K562 (cell line): ENCODE measurements at regions not wholly inside any gene's neighbourhood (a gene's known extent, or its start where the extent isn't known, plus 50 kb on each side); places are given as distances from the start of the nearest gene placed in this dataset.

Experiments
- ATAC-seq: fragments of 200-7000 bp; cut with Tn5 transposase; 3 replicates; pipeline ENCODE4 v1.9.1; 2020; ENCODE audit warnings: moderate library complexity
- BruUV-seq: library from RNA; stranded (reverse); fragments of 400-500 nt; replicated peaks from 2 replicates; lab custom pipeline; 2021; lab: Mats Ljungman, UMichigan
- CTCF ChIA-PET: fragments of 300-600 bp; formaldehyde crosslinking; extraction: SDS; loops from one replicate; lab custom pipeline; 2021; ENCODE audit warnings: low intra/inter-chr PET ratio; lab: Yijun Ruan, JAX
- POLR2A ChIA-PET: fragments of 300-600, 350-650 bp; sonication (Branson Sonifier 250); formaldehyde crosslinking; extraction: SDS; loops from one replicate; lab custom pipeline; 2021; ENCODE audit warnings: antibody characterized with exemption, inconsistent platforms; lab: Yijun Ruan, JAX
- DNase-seq, 4 experiments: peaks; one replicate each; pipeline versions ENCODE4 v3.0.0 to v3.0.0-alpha.2; 2011 to 2018; ENCODE audit warnings: low spot score in 3 of 4, mixed read lengths in 3 of 4; ENCODE audit errors: extremely low read depth in 1 of 4
- FAIRE-seq: peaks from 2 replicates; lab custom pipeline; 2011; peaks lifted over from hg19 to GRCh38; lab: Jason Lieb, UNC
- H2AFZ ChIP-seq: 2 replicates; pipeline ENCODE4 v1.6.0; 2011; ENCODE audit warnings: low read depth, low read length, control low read depth, inconsistent platforms
- H3K27ac ChIP-seq: fragments of 200-600 bp; 3 replicates; pipeline ENCODE4 v1.8.0; 2011; ENCODE audit warnings: low read depth, mild to moderate bottlenecking, control low read depth, inconsistent platforms, low read length, moderate library complexity, mixed read lengths; ENCODE audit errors: extremely low read depth
- H3K27me3 ChIP-seq, 2 experiments: fragments of 300-600 bp in 1 of 2; 2 replicates in 1 of 2; 3 replicates in 1 of 2; pipeline versions ENCODE4 v1.6.0 to v1.8.0; 2011; ENCODE audit warnings: inconsistent platforms in 2 of 2, low read length in 2 of 2, mild to moderate bottlenecking in 1 of 2, mixed read lengths in 1 of 2, moderate library complexity in 1 of 2; ENCODE audit not compliant: control insufficient read depth in 2 of 2, insufficient read depth in 2 of 2
- H3K36me3 ChIP-seq: fragments of 300-600 bp; 3 replicates; pipeline ENCODE4 v1.8.0; 2011; ENCODE audit warnings: mild to moderate bottlenecking, low read length, inconsistent platforms; ENCODE audit not compliant: control insufficient read depth, insufficient read depth
- H3K4me1 ChIP-seq, 2 experiments: fragments of 200-600 bp in 1 of 2; replicated peaks in 1 of 2; 2 replicates in 1 of 2; 3 replicates in 1 of 2; pipeline versions ENCODE4 v1.5.1 to v1.8.0; 2011; ENCODE audit warnings: inconsistent platforms in 2 of 2, low read length in 2 of 2, mild to moderate bottlenecking in 1 of 2, mixed read lengths in 1 of 2, moderate library complexity in 1 of 2; ENCODE audit not compliant: control insufficient read depth in 2 of 2, insufficient read depth in 2 of 2
- H3K4me2 ChIP-seq: 2 replicates; pipeline ENCODE4 v1.6.1; 2011; ENCODE audit warnings: low read length, control low read depth, inconsistent platforms, mixed read lengths; ENCODE audit not compliant: insufficient read depth
- H3K4me3 ChIP-seq: fragments of 200-600 bp; sonication (generic), shearing (Covaris generic); 2 replicates; pipeline ENCODE4 v1.5.1; 2016; ENCODE audit warnings: control low read depth, inconsistent platforms
- H3K79me2 ChIP-seq: fragments of 200-600 bp; 3 replicates; pipeline ENCODE4 v1.8.0; 2011; ENCODE audit warnings: low read length, inconsistent platforms; ENCODE audit not compliant: control insufficient read depth, insufficient read depth
- H3K9ac ChIP-seq, 2 experiments: 2 replicates each; pipeline versions ENCODE4 v1.6.0 to v1.6.1; 2011; ENCODE audit warnings: low read depth in 2 of 2, low read length in 2 of 2, control low read depth in 1 of 2, inconsistent platforms in 1 of 2, mild to moderate bottlenecking in 1 of 2, mixed read lengths in 1 of 2; ENCODE audit not compliant: insufficient read depth in 1 of 2
- H3K9me1 ChIP-seq: one replicate; pipeline ENCODE4 v1.6.0; 2011; ENCODE audit warnings: inconsistent platforms, mild to moderate bottlenecking, low read length, moderate library complexity; ENCODE audit not compliant: control insufficient read depth, insufficient read depth
- H3K9me3 ChIP-seq: replicated peaks from 2 replicates; pipeline ENCODE4 v1.5.1; 2011; ENCODE audit warnings: low read depth, low read length, inconsistent platforms; ENCODE audit not compliant: control insufficient read depth, insufficient read depth
- H4K20me1 ChIP-seq: replicated peaks from 2 replicates; pipeline ENCODE4 v1.6.1; 2011; ENCODE audit warnings: low read length, inconsistent platforms, mixed read lengths; ENCODE audit not compliant: control insufficient read depth, insufficient read depth
- BRCA1 ChIP-seq, 2 experiments: fragments of 450-650 bp in 1 of 2; sonication (generic) in 1 of 2; formaldehyde crosslinking in 1 of 2; IDR thresholded peaks; 2 replicates each; pipeline versions ENCODE4 v1.5.0 to v1.6.1; 2017 to 2020; ENCODE audit warnings: mild to moderate bottlenecking in 1 of 2, missing genetic modification reagents in 1 of 2
- CEBPZ ChIP-seq: fragments of 150-350 bp; IDR thresholded peaks from 2 replicates; pipeline ENCODE4 v1.6.1; 2014; ENCODE audit warnings: low read depth, mild to moderate bottlenecking, low read length, borderline replicate concordance
- CSDE1 ChIP-seq, 2 experiments: fragments of 450-650 bp; IDR thresholded peaks; 2 replicates each; pipeline ENCODE4 v1.6.1; 2016; ENCODE audit warnings: mild to moderate bottlenecking in 1 of 2
- KDM2B ChIP-seq: fragments of 250-450 bp; sonication (Bioruptor Pico); IDR thresholded peaks from 2 replicates; pipeline ENCODE4 v1.8.0; 2021; ENCODE audit warnings: mild to moderate bottlenecking, moderate library complexity
- MYNN ChIP-seq, 2 experiments: sonication (generic); formaldehyde crosslinking in 1 of 2; IDR thresholded peaks; 2 replicates each; pipeline versions ENCODE4 v1.5.0 to v1.6.1; 2016 to 2020; ENCODE audit warnings: antibody characterized with exemption in 1 of 2, missing genetic modification reagents in 1 of 2
- PHB ChIP-seq: fragments of 250-450 bp; sonication (Bioruptor Pico); IDR thresholded peaks from 2 replicates; pipeline ENCODE4 v1.5.0; 2021
- SUPT5H ChIP-seq: fragments of 450-650 bp; IDR thresholded peaks from 2 replicates; pipeline ENCODE4 v1.6.1; 2016
- THRAP3 ChIP-seq: fragments of 450-650 bp; IDR thresholded peaks from 2 replicates; pipeline ENCODE4 v1.6.1; 2016; ENCODE audit warnings: mild to moderate bottlenecking, inconsistent platforms, borderline replicate concordance
- WGBS: fragments of 100-300 bp; shearing (Covaris generic); methylation state at CpG from one replicate; pipeline ENCODE4 v1.1.6; 2016; ENCODE audit warnings: low coverage, mixed read lengths; ENCODE audit not compliant: insufficient coverage; ENCODE audit errors: missing lambda C conversion rate; 5-methylcytosine and 5-hydroxymethylcytosine counted together
- in situ Hi-C: fragments of 300-500 bp; cut with MboI; formaldehyde crosslinking; loops from 4 replicates; pipeline ENCODE4 v1.15.0; 2018; ENCODE audit warnings: inconsistent platforms, mixed read lengths
- intact Hi-C: fragments of 100-400 bp; cut with micrococcal nuclease; formaldehyde crosslinking; loops from 2 replicates; pipeline ENCODE4 v1.14.2; 2022
- TF ChIP-seq, protein P1 (sequence below): fragments of 250-450 bp; sonication (Bioruptor Pico); IDR thresholded peaks from 2 replicates; pipeline ENCODE4 v1.5.0; 2020; ENCODE audit warnings: mild to moderate bottlenecking, borderline replicate concordance
- TF ChIP-seq, protein P2 (sequence below): fragments of 450-650 bp; IDR thresholded peaks from 2 replicates; pipeline ENCODE4 v1.7.0; 2016; ENCODE audit warnings: borderline replicate concordance
- TF ChIP-seq, protein P3 (sequence below): IDR thresholded peaks from 3 replicates; pipeline ENCODE4 v1.6.1; 2011; ENCODE audit warnings: borderline replicate concordance, mild to moderate bottlenecking; ENCODE audit not compliant: insufficient read length, insufficient read depth

- in situ Hi-C loops (no loop called here), intact Hi-C loops (no loop called here)
- CTCF ChIA-PET, result no interaction called here
- H3K4me3 ChIP-seq, result no peak overlapping the region
- no peaks in the 10 kb centered on the region for H3K79me2 ChIP-seq
- H3K36me3 ChIP-seq, result no peaks in the 10 kb centered on the region
- POLR2A ChIA-PET, result no interaction called here
- no peaks in the 10 kb centered on the region for H3K9me1 ChIP-seq
- H4K20me1 ChIP-seq, result no peaks in the 10 kb centered on the region
- no peaks in the 10 kb centered on the region for H3K4me1 ChIP-seq
- no TSS peak for BruUV-seq
- no peak overlapping the region for H3K4me2 ChIP-seq
- WGBS, result 0% methylated on average over 3 of the region's 3 CpGs
- DNase-seq, result no peak
- no peak overlapping the region for H3K27ac ChIP-seq
- no peak overlapping the region for H3K9ac ChIP-seq
- no peak overlapping the region for H2AFZ ChIP-seq
- no peak for ATAC-seq
- FAIRE-seq, result no peak
- peaks cover 0 to 5% of the 10 kb centered on the region in 2 experiments; a peak in 1 of 5 replicates for H3K27me3 ChIP-seq
- no peaks in the 10 kb centered on the region for H3K9me3 ChIP-seq
- no peak for TF ChIP-seq MYNN (IDR thresholded peaks at IDR 0.05)
- no peak for TF ChIP-seq MYNN (CRISPR knock-in tag; IDR thresholded peaks at IDR 0.05)
- TF ChIP-seq, protein P1, sequence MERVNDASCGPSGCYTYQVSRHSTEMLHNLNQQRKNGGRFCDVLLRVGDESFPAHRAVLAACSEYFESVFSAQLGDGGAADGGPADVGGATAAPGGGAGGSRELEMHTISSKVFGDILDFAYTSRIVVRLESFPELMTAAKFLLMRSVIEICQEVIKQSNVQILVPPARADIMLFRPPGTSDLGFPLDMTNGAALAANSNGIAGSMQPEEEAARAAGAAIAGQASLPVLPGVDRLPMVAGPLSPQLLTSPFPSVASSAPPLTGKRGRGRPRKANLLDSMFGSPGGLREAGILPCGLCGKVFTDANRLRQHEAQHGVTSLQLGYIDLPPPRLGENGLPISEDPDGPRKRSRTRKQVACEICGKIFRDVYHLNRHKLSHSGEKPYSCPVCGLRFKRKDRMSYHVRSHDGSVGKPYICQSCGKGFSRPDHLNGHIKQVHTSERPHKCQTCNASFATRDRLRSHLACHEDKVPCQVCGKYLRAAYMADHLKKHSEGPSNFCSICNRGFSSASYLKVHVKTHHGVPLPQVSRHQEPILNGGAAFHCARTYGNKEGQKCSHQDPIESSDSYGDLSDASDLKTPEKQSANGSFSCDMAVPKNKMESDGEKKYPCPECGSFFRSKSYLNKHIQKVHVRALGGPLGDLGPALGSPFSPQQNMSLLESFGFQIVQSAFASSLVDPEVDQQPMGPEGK (CRISPR knock-in tag), result no peak
- no peak for TF ChIP-seq CEBPZ
- TF ChIP-seq, protein P2, sequence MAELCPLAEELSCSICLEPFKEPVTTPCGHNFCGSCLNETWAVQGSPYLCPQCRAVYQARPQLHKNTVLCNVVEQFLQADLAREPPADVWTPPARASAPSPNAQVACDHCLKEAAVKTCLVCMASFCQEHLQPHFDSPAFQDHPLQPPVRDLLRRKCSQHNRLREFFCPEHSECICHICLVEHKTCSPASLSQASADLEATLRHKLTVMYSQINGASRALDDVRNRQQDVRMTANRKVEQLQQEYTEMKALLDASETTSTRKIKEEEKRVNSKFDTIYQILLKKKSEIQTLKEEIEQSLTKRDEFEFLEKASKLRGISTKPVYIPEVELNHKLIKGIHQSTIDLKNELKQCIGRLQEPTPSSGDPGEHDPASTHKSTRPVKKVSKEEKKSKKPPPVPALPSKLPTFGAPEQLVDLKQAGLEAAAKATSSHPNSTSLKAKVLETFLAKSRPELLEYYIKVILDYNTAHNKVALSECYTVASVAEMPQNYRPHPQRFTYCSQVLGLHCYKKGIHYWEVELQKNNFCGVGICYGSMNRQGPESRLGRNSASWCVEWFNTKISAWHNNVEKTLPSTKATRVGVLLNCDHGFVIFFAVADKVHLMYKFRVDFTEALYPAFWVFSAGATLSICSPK, result no peak
- no peak for TF ChIP-seq SUPT5H
- TF ChIP-seq, protein P3, sequence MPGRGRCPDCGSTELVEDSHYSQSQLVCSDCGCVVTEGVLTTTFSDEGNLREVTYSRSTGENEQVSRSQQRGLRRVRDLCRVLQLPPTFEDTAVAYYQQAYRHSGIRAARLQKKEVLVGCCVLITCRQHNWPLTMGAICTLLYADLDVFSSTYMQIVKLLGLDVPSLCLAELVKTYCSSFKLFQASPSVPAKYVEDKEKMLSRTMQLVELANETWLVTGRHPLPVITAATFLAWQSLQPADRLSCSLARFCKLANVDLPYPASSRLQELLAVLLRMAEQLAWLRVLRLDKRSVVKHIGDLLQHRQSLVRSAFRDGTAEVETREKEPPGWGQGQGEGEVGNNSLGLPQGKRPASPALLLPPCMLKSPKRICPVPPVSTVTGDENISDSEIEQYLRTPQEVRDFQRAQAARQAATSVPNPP, result no peak
- TF ChIP-seq CSDE1 (IDR thresholded peaks at IDR 0.05), result no peak
- no peak for TF ChIP-seq THRAP3
- no peak for TF ChIP-seq BRCA1 (IDR thresholded peaks at IDR 0.05)
- no peak for TF ChIP-seq BRCA1 (CRISPR knock-in tag; IDR thresholded peaks at IDR 0.05)
- no peak for TF ChIP-seq PHB (CRISPR knock-in tag)
- no peak for TF ChIP-seq KDM2B (CRISPR knock-in tag)
These were observed 343.4 kb upstream of the USP24 start for GRCh38 chr1:55558515-55558914.
